ENCODE measurements at regions not wholly inside any gene's neighbourhood (a gene's known extent, or its start where the extent isn't known, plus 50 kb on each side); places are given as distances from the start of the nearest gene placed in this dataset.

GRCh38 chr11:15865212-15865987, 490.9 kb downstream of the SOX6 start:
- Histone ChIP-seq H3K27me3 (ENCODE audit: control insufficient read depth in 3 of 3, insufficient read depth in 3 of 3, low read length in 3 of 3) (no peaks in the 10 kb centered on the region), H3K36me3 (ENCODE audit: control insufficient read depth in 3 of 3, insufficient read depth in 2 of 3, low read depth in 1 of 3, low read length in 3 of 3) (no peaks in the 10 kb centered on the region), H3K27ac (ENCODE audit: low read depth in 1 of 3, low read length in 2 of 3) (no peak overlapping the region), H3K4me1 (ENCODE audit: control insufficient read depth in 3 of 3, insufficient read depth in 2 of 3, low read depth in 1 of 3, low read length in 2 of 3) (no peaks in the 10 kb centered on the region), H3K4me3 (ENCODE audit: low read depth in 1 of 3, low read length in 3 of 3) (no peak overlapping the region), H3K9me3 (ENCODE audit: control insufficient read depth in 2 of 2, insufficient read depth in 1 of 2, low read depth in 1 of 2, low read length in 1 of 2) (no peaks in the 10 kb centered on the region)
- no peak for FAIRE-seq
- 92 to 96% (median 92%) methylated on average over 8 of the region's 8 CpGs for WGBS, 3 donors
- DNase-seq = no peak

DNA sequence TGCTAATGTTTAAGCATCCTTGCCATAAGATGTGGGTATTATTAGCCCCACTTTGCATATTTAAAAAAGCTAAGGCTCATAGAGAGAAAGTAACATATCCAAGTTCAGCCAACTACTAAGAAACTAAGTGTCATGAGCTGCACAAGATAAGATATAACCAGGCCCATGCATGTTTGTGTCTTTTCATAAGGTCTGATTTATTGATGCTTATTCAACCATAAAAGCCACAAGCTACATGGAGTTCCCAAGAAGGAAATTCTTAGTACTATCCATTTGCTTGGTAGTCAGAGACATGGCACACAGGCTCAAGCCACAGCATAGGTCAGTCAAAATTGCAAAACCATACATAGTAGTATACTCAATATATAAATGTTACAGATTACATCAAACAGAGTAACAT, 488.5 kb downstream of the SOX6 start:
- no peaks in the 10 kb centered on the region for H3K36me3 ChIP-seq (ENCODE audit: control insufficient read depth in 3 of 3, insufficient read depth in 2 of 3, low read depth in 1 of 3, low read length in 3 of 3)
- no peak for FAIRE-seq
- H3K9me3 ChIP-seq (ENCODE audit: control insufficient read depth in 2 of 2, insufficient read depth in 1 of 2, low read depth in 1 of 2, low read length in 1 of 2) = no peaks in the 10 kb centered on the region
- H3K27ac ChIP-seq (ENCODE audit: low read depth in 1 of 3, low read length in 2 of 3) = no peak overlapping the region
- no peak overlapping the region for H3K4me3 ChIP-seq (ENCODE audit: low read depth in 1 of 3, low read length in 3 of 3)
- no peak for DNase-seq
- no peaks in the 10 kb centered on the region for H3K27me3 ChIP-seq (ENCODE audit: control insufficient read depth in 3 of 3, insufficient read depth in 3 of 3, low read length in 3 of 3)
- no peaks in the 10 kb centered on the region for H3K4me1 ChIP-seq (ENCODE audit: control insufficient read depth in 3 of 3, insufficient read depth in 2 of 3, low read depth in 1 of 3, low read length in 2 of 3)

- no peak for FAIRE-seq
- no peaks in the 10 kb centered on the region for H3K9me3 ChIP-seq (ENCODE audit: control insufficient read depth in 2 of 2, insufficient read depth in 1 of 2, low read depth in 1 of 2, low read length in 1 of 2)
- no peaks in the 10 kb centered on the region for H3K27me3 ChIP-seq (ENCODE audit: control insufficient read depth in 3 of 3, insufficient read depth in 3 of 3, low read length in 3 of 3)
- H3K4me1 ChIP-seq (ENCODE audit: control insufficient read depth in 3 of 3, insufficient read depth in 2 of 3, low read depth in 1 of 3, low read length in 2 of 3) = no peaks in the 10 kb centered on the region
- H3K4me3 ChIP-seq (ENCODE audit: low read depth in 1 of 3, low read length in 3 of 3) = no peak overlapping the region
- no peak overlapping the region for H3K27ac ChIP-seq (ENCODE audit: low read depth in 1 of 3, low read length in 2 of 3)
- no peak for DNase-seq
- H3K36me3 ChIP-seq (ENCODE audit: control insufficient read depth in 3 of 3, insufficient read depth in 2 of 3, low read depth in 1 of 3, low read length in 3 of 3) = no peaks in the 10 kb centered on the region
- 80 to 88% (median 85%) methylated on average over 4 of the region's 4 CpGs for WGBS, 3 donors
Observed at GRCh38 chr11:15870911-15871310, 485.4 kb downstream of the SOX6 start.

DNA sequence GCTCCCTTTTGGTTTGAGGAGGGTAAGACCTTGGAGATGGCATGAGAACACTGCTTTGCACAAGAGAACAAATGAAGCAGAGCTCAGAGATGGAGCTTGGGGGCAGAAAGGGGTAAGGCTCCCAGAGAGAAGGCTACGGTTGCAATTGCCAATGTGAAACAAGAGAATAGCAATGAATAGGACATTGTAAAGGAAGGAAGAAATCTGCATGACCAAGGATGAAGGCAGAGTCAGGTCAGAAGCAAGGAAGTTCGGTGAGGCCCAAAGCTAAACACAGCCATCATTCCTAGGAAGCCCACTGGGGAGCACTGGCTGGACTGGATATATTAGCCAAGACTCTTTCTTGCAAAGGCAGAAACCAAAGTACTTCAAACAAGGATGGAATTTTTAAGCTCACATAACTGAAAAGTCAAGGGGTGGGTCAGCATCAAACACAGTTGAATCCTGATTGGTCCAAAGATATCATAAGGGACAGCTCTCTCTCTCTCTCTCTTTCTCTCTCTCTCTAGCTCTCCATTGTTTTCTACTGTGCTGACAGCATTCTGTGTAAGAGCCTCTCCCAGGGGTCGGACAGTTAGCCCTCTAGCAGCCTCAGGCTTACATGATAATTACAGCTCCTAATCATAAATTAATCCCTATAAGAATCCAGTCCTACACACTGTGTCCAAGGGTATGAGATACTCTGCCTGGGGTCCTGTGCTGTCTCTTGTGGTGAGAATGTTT, 484.3 kb downstream of the SOX6 start:
- no peaks in the 10 kb centered on the region for H3K9me3 ChIP-seq (ENCODE audit: control insufficient read depth in 2 of 2, insufficient read depth in 1 of 2, low read depth in 1 of 2, low read length in 1 of 2)
- no peaks in the 10 kb centered on the region for H3K27me3 ChIP-seq (ENCODE audit: control insufficient read depth in 3 of 3, insufficient read depth in 3 of 3, low read length in 3 of 3)
- H3K4me1 ChIP-seq (ENCODE audit: control insufficient read depth in 3 of 3, insufficient read depth in 2 of 3, low read depth in 1 of 3, low read length in 2 of 3) = peaks cover 0 to 4% (median 0%) of the 10 kb centered on the region in 3 donors
- FAIRE-seq (no peak), DNase-seq (no peak)
- no peak overlapping the region for H3K4me3 ChIP-seq (ENCODE audit: low read depth in 1 of 3, low read length in 3 of 3)
- H3K36me3 ChIP-seq (ENCODE audit: control insufficient read depth in 3 of 3, insufficient read depth in 2 of 3, low read depth in 1 of 3, low read length in 3 of 3) = no peaks in the 10 kb centered on the region
- WGBS, 3 donors = 83 to 92% (median 86%) methylated on average over 3 of the region's 3 CpGs
- H3K27ac ChIP-seq (ENCODE audit: low read depth in 1 of 3, low read length in 2 of 3) = no peak overlapping the region

DNA sequence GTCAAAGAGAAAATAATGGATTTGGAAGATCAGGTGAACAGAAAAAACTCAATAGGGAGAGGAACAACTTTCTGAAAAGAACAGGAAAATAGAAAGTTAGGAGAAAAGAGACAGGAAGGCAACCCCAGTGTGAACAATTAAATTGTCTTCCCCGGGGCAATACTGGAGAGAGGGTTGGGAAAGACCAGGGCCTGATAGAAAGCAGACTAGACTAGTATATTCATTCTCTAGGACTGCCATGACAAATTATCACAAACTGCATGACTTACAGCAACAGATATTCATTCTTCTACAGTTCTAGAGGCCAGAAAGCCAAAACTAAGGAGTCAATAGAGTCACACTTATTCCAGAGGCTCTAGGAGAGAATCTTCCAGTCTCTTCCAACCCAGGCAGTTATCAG, 482.8 kb downstream of the SOX6 start:
- H3K4me3 ChIP-seq (ENCODE audit: low read depth in 1 of 3, low read length in 3 of 3) = no peak overlapping the region
- H3K9me3 ChIP-seq (ENCODE audit: control insufficient read depth in 2 of 2, insufficient read depth in 1 of 2, low read depth in 1 of 2, low read length in 1 of 2) = no peaks in the 10 kb centered on the region
- DNase-seq (no peak), FAIRE-seq (no peak)
- no peaks in the 10 kb centered on the region for H3K27me3 ChIP-seq (ENCODE audit: control insufficient read depth in 3 of 3, insufficient read depth in 3 of 3, low read length in 3 of 3)
- WGBS, 3 donors = 73 to 82% (median 81%) methylated on average over 1 of the region's 1 CpG
- H3K4me1 ChIP-seq (ENCODE audit: control insufficient read depth in 3 of 3, insufficient read depth in 2 of 3, low read depth in 1 of 3, low read length in 2 of 3) = peaks cover 0 to 4% (median 0%) of the 10 kb centered on the region in 3 donors
- no peaks in the 10 kb centered on the region for H3K36me3 ChIP-seq (ENCODE audit: control insufficient read depth in 3 of 3, insufficient read depth in 2 of 3, low read depth in 1 of 3, low read length in 3 of 3)
- no peak overlapping the region for H3K27ac ChIP-seq (ENCODE audit: low read depth in 1 of 3, low read length in 2 of 3)

- Histone ChIP-seq H3K4me3 (ENCODE audit: low read depth in 1 of 3, low read length in 3 of 3) (no peak overlapping the region), H3K27ac (ENCODE audit: low read depth in 1 of 3, low read length in 2 of 3) (no peak overlapping the region), H3K9me3 (ENCODE audit: control insufficient read depth in 2 of 2, insufficient read depth in 1 of 2, low read depth in 1 of 2, low read length in 1 of 2) (no peaks in the 10 kb centered on the region), H3K27me3 (ENCODE audit: control insufficient read depth in 3 of 3, insufficient read depth in 3 of 3, low read length in 3 of 3) (no peaks in the 10 kb centered on the region), H3K36me3 (ENCODE audit: control insufficient read depth in 3 of 3, insufficient read depth in 2 of 3, low read depth in 1 of 3, low read length in 3 of 3) (no peaks in the 10 kb centered on the region), H3K4me1 (ENCODE audit: control insufficient read depth in 3 of 3, insufficient read depth in 2 of 3, low read depth in 1 of 3, low read length in 2 of 3) (peaks cover 0 to 4% (median 0%) of the 10 kb centered on the region in 3 donors)
- WGBS, 3 donors = 79 to 88% (median 85%) methylated on average over 2 of the region's 2 CpGs
- DNase-seq (no peak), FAIRE-seq (no peak)
Observed at GRCh38 chr11:15874704-15875103, 481.6 kb downstream of the SOX6 start.

DNA sequence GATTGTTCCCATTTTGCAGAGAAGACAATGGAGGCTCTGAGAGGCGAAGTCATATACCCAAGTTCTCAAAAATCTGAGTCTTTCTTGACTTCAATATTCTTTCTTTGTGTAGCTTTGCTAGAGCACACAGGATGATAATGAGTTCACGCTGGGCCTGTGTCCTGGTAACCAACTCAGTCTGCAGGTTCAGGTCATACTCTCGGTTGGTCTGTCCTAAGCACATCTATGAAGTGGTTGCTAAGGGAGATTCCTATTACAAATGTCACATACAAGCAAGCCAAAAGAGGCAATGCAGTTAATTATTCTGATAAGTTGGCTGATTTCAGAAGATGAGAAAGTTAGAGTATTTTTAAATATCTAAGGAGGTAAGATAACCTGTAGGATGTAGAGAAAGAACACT, 481.0 kb downstream of the SOX6 start:
- H3K9me3 ChIP-seq (ENCODE audit: control insufficient read depth in 2 of 2, insufficient read depth in 1 of 2, low read depth in 1 of 2, low read length in 1 of 2) = no peaks in the 10 kb centered on the region
- no peak overlapping the region for H3K27ac ChIP-seq (ENCODE audit: low read depth in 1 of 3, low read length in 2 of 3)
- no peak for DNase-seq
- no peak for FAIRE-seq
- H3K36me3 ChIP-seq (ENCODE audit: control insufficient read depth in 3 of 3, insufficient read depth in 2 of 3, low read depth in 1 of 3, low read length in 3 of 3) = no peaks in the 10 kb centered on the region
- H3K4me1 ChIP-seq (ENCODE audit: control insufficient read depth in 3 of 3, insufficient read depth in 2 of 3, low read depth in 1 of 3, low read length in 2 of 3) = peaks cover 0 to 4% (median 0%) of the 10 kb centered on the region in 3 donors
- no peak overlapping the region for H3K4me3 ChIP-seq (ENCODE audit: low read depth in 1 of 3, low read length in 3 of 3)
- no peaks in the 10 kb centered on the region for H3K27me3 ChIP-seq (ENCODE audit: control insufficient read depth in 3 of 3, insufficient read depth in 3 of 3, low read length in 3 of 3)
- WGBS, 3 donors = 85 to 94% (median 93%) methylated on average over 3 of the region's 3 CpGs

DNA sequence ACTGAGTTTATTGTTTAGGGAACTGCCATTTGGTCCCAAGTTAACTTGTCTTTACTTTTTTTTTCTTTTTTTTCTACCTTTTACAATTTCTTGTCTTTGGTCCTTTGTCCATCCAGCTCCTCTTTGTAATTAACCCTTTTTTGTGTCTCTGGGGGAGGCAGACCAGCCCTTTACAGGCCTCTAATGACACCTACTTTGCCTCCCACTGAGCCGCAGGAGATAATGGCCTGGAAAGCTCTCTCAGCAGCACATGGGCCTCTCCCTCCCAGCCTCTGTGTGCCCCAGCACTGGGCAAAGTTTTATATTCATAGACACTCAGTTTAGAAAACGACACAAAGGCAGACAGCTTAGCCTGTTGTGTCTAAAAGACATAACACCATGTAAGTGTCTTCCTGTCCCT, 480.4 kb downstream of the SOX6 start:
- Histone ChIP-seq H3K9me3 (ENCODE audit: control insufficient read depth in 2 of 2, insufficient read depth in 1 of 2, low read depth in 1 of 2, low read length in 1 of 2) (no peaks in the 10 kb centered on the region), H3K36me3 (ENCODE audit: control insufficient read depth in 3 of 3, insufficient read depth in 2 of 3, low read depth in 1 of 3, low read length in 3 of 3) (no peaks in the 10 kb centered on the region), H3K4me1 (ENCODE audit: control insufficient read depth in 3 of 3, insufficient read depth in 2 of 3, low read depth in 1 of 3, low read length in 2 of 3) (peaks cover 0 to 4% (median 0%) of the 10 kb centered on the region in 3 donors), H3K4me3 (ENCODE audit: low read depth in 1 of 3, low read length in 3 of 3) (no peak overlapping the region), H3K27ac (ENCODE audit: low read depth in 1 of 3, low read length in 2 of 3) (no peak overlapping the region), H3K27me3 (ENCODE audit: control insufficient read depth in 3 of 3, insufficient read depth in 3 of 3, low read length in 3 of 3) (no peaks in the 10 kb centered on the region)
- 73 to 87% (median 76%) methylated on average over 2 of the region's 2 CpGs for WGBS, 3 donors
- DNase-seq = peak in 1 of 2 donors; percentile 28
- no peak for FAIRE-seq

All from small intestine (tissue), 7 donors.